GM23248 (cell line): ENCODE measurements at regions not wholly inside any gene's neighbourhood (a gene's known extent, or its start where the extent isn't known, plus 50 kb on each side); places are given as distances from the start of the nearest gene placed in this dataset.

Source experiments
- EZH2 ChIP-seq: fragments of 200-600 bp; sonication (generic); IDR thresholded peaks from 2 replicates; pipeline ENCODE4 v1.6.1; 2018; ENCODE audit warnings: antibody characterized with exemption, mild to moderate bottlenecking; ENCODE audit not compliant: insufficient read depth, poor library complexity, severe bottlenecking
- EZH2phosphoT487 ChIP-seq: fragments of 200-600 bp; sonication (generic); IDR thresholded peaks from 2 replicates; pipeline ENCODE4 v1.6.1; 2018; ENCODE audit warnings: antibody characterized with exemption, moderate library complexity, mild to moderate bottlenecking, low read depth; ENCODE audit not compliant: insufficient read depth

- no peak for TF ChIP-seq EZH2
- TF ChIP-seq EZH2phosphoT487 = no peak
Observed at GRCh38 chr2:199705538-199705937, 145.5 kb downstream of the FTCDNL1 start.
